Keratinocyte (primary cell): ENCODE measurements at regions not wholly inside any gene's neighbourhood (a gene's known extent, or its start where the extent isn't known, plus 50 kb on each side); places are given as distances from the start of the nearest gene placed in this dataset.

ENCODE experiments used
- EZH2 ChIP-seq: IDR thresholded peaks from one replicate; pipeline ENCODE4 v1.6.1; 2012; ENCODE audit warnings: inconsistent platforms, mild to moderate bottlenecking, low read length, moderate library complexity
- TF ChIP-seq, protein P1 (sequence below), 3 experiments: IDR thresholded peaks in 1 of 3; conservative IDR thresholded peaks in 1 of 3; optimal IDR thresholded peaks in 1 of 3; 2 replicates in 2 of 3; 3 replicates in 1 of 3; pipeline versions ENCODE3 to v1.5.1; 2011; ENCODE audit warnings: low read length in 3 of 3, mild to moderate bottlenecking in 3 of 3, moderate library complexity in 2 of 3, control low read depth in 1 of 3, inconsistent platforms in 1 of 3; ENCODE audit not compliant: insufficient read depth in 2 of 3; ENCODE audit errors: extremely low read depth in 1 of 3

DNA sequence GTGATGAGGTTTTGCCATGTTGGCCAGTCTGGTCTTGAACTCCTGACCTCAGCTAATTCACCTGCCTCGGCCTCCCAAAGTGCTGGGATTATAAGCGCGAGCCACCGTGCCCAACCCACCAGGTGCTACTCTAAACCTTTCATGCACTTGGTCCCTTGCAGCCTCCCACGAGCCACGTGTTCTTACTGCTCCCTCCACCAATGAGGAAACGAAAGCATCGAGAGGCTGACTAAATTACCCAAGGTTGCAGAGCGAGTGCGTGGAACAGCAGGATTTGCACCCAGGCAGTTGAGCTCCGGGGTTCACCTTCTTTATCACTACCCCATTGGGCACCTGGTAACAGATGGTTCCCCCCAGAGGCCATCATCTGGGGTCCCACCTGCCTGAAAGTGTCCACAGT, 208.3 kb downstream of the LY86 start:
- TF ChIP-seq, protein P1, sequence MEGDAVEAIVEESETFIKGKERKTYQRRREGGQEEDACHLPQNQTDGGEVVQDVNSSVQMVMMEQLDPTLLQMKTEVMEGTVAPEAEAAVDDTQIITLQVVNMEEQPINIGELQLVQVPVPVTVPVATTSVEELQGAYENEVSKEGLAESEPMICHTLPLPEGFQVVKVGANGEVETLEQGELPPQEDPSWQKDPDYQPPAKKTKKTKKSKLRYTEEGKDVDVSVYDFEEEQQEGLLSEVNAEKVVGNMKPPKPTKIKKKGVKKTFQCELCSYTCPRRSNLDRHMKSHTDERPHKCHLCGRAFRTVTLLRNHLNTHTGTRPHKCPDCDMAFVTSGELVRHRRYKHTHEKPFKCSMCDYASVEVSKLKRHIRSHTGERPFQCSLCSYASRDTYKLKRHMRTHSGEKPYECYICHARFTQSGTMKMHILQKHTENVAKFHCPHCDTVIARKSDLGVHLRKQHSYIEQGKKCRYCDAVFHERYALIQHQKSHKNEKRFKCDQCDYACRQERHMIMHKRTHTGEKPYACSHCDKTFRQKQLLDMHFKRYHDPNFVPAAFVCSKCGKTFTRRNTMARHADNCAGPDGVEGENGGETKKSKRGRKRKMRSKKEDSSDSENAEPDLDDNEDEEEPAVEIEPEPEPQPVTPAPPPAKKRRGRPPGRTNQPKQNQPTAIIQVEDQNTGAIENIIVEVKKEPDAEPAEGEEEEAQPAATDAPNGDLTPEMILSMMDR (optimal IDR thresholded peaks at IDR 0.05 in 1 of 3, IDR thresholded peaks at IDR 0.05 in 1 of 3, conservative IDR thresholded peaks at IDR 0.05 in 1 of 3; ENCODE audit: extremely low read depth in 1 of 3, insufficient read depth in 2 of 3, low read length in 3 of 3) = no peak
- TF ChIP-seq EZH2 = no peak
